Stimulated activated CD8-positive, alpha-beta memory T cell treated with anti-CD3 and anti-CD28 coated beads, Interleukin-4, amount 100 ng/mL, for 48 hours (primary cell): ENCODE measurements at regions not wholly inside any gene's neighbourhood (a gene's known extent, or its start where the extent isn't known, plus 50 kb on each side); places are given as distances from the start of the nearest gene placed in this dataset.
"Not testable (repeated sequence)": the region's sequence is repeated elsewhere in the genome, so short reads cannot be mapped to it uniquely, and the experiment has no call there.

Source experiments
- DNase-seq: peaks from one replicate; pipeline ENCODE4 v3.0.0-alpha.2; 2020

DNA sequence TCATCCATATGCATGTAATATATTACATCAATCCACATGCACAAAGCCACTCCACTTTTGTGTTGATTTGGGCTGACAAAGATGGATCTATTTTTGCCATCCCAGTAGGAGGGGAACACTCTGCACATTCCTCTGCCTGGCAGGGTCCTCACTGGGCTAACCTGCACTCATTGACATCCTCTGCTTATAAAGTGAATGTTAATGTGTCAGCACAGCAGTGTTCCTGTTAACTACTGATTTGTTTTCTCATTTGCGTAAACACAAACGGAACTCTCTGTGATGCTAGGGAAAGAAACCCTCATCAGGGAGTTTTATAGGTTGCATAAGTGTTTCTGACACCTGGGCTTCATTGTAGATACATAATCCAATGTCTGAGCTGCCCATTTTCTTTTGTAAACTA is 826.0 kb downstream of the RAB28 start:
- no peak for DNase-seq

DNA sequence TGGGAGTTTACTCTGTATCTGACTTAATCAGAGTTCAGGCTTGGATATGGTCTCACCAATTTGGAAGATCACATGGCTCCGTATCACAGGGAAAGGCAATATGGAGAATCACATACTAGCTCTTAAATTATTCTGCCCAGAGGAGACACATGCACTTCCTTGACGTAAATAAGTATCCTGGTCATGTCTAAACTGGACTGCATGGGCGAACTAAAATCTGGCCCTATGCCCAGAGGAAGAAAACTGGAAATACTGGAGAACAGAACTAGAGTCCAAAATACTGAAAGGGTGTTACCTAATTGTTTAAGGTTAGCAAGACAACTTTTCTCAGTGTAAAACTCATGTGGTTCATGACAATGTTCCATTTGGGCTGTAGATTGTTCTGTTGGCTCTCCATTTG is 832.3 kb downstream of the RAB28 start:
- no peak for DNase-seq

DNA sequence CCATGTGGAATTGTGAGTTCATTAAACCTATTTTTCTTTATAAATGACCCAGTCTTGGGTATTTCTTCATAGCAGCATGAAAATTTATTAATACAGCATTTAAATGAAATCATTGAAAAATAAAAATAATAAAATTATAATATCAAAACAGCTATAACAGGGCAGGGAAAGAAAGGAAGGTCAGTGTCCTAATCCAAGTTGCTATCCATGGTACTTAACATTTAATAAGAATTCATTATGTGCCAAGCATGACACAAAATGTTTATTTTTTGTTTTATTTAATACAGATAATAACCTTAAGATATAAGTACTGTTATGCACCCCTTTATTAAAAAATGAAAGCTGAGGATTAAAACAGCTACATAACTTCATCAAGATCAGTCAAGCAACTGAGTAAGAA is 838.4 kb downstream of the RAB28 start:
- no peak for DNase-seq

DNA sequence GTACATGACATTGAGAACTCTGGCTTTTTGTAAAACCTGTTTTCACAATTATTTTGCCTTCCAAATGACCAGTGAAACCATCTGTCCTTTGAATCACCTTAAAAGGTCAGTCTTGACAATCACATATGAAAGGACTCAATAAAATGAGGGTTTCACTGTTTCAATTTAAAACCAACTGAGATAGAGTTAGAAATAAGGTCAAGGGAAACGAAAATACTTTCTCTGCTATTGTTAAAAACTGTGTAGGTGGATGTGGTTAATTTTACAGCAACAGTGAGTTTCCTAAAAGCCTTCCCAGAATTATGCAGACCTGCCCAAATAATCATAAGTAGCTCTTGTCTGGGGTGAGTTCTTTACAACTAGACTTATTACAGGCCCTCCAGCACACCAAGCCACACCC is 839.9 kb downstream of the RAB28 start:
- DNase-seq, result no peak

DNA sequence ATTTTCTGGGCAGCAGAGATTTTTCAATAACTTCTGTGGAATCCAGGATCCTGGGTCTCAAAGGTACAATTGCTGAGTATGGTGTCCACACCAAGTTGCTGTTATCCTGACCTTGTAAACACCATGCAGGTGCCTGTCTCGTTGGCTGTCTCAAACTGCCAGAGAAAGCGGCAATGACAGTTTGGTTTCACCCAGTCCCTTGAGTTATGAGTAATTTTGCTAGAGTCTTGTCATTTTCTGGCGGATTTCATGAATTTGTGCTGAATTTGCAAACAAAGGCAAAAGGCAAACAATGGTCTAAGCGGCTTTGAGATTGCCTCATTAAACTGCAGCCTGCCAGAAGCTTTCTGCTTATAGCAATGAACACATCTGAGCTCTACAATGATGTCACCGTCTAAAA is 847.9 kb downstream of the RAB28 start:
- DNase-seq, result no peak

DNA sequence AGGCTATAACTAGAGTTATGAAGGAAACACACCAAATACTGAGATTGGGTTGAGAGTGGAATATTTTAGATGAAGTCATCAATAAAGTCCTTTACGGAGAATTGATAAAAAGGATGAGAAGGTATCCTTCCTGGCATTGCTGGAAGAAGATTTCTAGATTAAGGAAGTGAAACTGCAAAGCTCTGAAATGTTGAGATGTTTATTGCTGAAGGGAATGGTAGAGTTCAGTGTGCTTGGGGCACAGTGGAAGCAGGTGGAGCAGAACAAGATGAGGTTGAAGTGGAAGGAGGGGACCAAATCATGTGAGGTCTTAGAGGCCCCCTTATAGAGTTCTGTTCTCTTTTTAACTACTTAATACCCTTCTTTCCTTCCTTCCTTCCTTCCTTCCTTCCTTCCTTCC is 848.5 kb downstream of the RAB28 start:
- no peak for DNase-seq

DNA sequence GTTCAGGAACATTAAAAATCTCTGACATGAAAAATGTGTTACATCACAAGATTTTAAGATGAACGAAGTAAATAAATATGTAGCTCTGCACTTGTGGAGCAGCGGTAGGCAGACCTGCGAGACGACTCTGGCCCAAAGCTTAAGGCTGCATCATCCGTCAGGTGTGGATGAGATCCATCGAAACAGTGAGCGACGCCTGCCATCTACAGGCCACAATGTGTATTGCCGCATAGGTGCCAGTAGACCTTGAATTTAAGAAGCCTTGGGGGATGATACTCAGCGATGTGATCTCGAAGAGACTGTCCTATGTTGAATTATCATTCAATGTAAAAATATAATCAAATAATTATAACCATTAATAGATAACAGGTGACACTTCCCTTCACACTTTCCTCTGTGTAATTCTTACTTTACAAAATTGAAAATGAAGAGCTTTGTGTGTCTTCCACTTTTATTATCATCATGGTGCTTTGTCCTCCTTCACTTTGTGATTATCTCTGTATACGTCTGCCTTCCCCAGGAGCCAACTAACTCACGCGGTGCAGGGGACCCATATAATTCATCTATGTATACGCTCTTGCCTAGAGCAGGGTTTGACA is 851.0 kb downstream of the RAB28 start:
- peak; percentile 87 for DNase-seq

DNA sequence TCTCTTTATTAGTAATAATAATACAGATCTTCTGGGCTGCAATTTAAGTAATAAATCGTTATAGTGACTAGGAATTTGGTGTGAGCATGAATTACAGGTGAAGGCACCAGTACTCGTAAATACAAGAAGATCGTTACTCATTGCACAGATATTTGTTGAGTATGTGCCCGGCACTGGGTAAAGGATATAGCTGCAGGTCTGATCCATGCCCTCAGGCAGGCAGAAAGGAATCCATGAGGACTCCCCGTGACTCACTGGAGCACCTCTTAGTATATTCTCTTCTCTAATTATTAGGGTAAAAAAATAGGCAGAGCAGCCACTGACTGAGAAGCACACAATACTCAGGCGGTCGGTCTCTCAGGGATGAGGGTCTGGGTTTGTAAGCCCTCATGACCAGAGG is 868.3 kb downstream of the RAB28 start:
- DNase-seq, result no peak

DNA sequence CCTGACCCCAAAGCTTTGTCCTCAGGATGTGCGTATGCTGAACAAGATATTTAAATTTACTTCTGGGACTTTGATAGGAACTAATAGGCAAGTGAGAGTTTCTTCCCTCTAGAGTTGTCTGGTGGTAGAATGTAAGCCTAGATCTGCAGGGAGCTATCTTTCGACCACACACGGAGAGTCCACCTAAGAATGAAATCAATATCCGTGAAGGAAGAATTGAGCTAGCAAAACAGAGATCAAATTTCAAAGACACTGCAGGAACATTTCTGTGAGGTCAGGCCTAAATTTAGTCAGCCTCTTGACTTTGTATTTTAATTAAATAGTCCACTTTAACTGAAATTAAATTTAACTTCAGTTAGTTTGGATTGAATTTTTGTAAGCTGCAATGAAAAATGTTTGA is 871.3 kb downstream of the RAB28 start:
- no peak for DNase-seq

DNA sequence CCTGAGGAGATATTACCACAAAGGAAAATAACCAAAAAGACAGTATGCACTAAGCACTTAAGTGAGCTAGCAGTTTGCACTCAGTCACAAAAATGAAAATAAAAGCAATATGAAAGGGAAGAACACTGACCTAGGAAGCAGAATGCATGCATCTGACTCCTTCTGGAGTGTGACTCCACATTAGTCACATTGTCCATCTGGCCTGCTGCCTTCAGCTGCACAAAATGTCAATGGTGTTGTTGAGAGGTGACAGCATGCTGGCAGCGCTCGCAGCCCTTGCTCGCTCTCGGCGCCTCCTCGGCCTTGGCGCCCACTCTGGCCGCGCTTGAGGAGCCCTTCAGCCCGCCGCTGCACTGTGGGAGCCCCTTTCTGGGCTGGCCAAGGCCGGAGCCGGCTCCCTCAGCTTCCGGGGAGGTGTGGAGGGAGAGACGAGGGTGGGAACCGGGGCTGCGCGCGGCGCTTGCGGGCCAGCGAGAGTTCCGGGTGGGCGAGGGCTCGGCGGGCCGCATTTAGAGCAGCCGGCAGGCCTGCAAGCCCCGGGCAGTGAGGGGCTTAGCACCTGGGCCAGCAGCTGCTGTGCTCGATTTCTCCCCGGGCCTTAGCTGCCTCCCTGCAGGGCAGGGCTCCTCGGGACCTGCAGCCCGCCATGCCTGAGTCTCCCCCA is 874.8 kb downstream of the RAB28 start:
- DNase-seq, result not testable (repeated sequence)

DNA sequence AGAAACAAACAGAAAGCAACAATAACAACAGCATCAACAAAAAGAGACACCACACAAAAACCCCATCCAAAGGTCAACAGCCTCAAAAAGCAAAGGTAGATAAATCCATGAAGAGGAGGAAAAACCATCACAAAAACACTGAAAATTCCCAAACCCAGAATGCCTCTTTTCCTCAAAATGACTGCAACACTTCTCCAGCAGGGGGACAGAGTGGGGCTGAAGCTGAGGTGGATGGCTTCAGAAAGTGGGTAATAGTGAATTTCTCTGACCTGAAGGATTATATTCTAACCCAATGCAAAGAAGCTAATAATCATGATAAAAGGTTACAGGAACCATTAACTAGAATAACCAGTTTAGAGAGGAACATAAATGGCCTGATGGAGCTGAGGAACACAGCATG is 888.2 kb downstream of the RAB28 start:
- DNase-seq, result no peak

DNA sequence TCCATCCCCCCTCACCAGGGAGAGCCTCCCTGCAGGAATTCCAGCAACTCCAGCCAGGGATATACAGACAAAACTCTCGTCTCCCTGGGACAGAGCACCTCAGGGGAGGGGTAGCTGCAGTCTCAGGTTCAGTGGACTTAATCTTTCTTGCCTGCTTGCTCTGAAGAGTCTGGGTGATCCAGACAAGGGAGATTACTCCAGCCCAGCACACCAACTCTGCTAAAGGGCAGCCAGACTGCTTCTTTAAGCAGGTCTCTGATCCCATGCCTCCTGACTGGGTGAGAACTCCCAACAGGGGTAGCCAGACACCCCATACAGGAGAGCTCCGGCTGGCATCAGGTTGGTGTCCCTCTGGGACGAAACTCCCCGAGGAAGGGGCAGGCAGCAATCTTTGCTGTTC is 888.7 kb downstream of the RAB28 start:
- DNase-seq, result no peak

DNA sequence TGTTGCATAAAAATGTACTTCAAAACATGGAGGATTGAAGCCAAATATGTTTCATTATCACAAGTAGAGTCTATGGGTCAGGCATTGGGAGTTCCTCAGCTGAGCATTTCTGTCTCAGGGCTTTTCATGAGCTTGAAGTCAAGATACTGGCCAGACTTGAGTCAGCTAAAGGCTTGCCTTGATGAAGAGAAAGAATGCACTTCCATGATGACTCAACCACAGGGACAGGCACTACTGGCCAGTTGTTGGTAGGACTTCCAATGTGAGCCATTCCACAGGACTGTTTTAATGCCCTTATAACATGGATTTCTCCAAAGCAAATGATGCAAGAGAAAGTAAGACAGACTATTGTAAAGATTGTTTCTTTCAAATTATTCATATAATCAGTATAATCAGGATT is 895.6 kb downstream of the RAB28 start:
- DNase-seq, result no peak

DNA sequence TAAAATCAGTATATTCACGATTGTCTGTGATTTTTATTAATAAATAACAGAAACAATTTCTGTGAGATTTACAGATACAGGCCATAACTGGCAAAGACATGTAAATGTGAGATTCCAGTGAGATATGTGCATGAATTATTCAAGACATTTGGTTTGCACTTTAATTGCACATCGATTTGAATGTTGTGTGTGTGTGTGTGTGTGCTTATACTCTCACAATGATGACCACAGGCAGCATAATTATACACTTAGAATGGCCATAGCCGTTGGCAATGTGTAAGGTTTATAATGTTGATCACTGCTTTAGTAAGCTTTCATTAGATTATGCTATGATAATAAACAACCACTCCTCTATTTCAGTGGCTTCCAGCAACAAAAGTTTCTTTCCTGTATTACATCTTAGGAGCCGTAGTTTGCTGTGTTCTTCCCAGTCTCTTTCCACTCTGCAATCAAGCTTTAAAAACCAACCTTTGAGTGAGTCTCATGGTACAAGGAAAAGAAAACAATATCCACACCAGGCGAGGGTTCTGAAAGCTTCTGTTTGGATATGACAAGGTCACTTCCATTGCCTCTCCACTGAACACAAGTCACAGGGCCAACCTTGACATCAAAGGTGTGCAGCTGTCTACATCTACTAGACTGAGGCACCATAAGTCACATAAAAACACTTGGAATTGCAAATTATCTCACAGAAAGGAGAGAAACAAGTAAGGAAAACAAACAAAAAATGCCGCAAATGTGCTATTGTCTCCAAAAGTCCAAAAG is 897.7 kb downstream of the RAB28 start:
- DNase-seq, result no peak

DNA sequence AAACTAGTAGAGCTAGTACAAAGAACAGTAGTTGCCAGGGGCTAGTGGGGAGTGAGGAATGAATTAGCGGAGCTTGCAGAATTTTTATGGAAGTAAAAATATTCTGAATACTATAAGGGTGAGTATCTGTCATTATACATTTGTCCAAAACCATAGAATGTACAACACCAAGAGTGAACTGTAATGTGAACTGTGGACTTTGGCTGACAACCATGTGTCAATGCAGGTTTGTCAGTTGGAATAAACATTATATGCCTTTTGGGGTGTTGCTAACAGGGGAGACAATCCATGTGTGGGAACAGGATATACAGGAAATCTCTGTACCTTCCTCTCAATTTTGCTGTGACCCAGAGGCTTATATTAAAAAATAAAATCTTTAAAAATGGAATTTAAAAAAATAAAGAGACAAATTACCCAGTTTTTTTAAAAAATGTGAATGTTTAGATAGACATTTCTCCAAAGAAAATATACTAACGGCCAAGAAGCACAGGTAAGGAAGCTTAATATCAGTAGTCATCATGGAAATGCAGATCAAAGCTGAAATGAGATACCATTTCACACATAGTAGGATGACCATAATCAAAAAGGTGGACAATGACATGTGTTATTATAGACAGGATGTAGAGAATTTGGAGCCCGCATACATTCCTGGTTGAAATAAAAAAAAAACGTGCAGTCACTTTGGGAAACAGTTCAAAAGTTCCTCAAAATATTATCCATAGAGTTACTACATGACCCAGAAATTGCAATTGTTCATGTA is 899.8 kb downstream of the RAB28 start:
- no peak for DNase-seq

DNA sequence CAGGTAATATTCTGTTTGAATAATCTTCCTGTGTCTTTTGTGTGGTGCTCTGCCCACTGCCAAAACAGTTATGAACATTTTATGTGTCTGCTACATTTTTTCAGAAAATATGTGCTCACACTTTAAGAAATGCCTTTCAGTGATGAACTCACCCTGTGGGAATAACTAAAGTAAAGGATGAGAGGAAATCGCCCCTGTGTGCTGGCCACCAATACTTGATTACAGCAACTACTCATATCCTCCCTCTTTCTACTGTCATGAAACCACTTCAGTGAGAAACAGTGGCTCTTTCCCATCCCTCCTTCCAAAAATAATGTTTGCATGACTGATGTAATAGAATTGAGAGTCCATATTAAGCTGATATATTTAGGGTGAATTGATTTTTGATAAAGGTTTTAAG is 900.9 kb downstream of the RAB28 start:
- DNase-seq, result no peak

DNA sequence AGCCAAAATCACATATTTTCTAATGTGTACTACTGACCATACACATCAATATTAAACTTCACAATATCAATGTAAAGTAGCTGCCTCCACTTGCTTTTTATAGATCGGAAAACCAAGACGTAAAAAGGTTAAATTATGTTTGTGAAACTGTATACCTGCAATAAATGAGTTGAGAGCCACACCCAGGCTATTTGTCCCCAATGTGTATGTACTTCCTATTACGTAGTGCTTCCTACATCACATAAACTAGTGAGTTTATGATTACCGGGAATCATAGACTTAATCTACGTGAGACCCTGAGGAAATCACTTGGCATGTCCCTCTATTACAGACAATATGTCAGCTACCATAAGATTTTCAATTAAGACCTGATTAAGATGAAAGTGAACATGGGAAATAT is 903.4 kb downstream of the RAB28 start:
- DNase-seq, result no peak

DNA sequence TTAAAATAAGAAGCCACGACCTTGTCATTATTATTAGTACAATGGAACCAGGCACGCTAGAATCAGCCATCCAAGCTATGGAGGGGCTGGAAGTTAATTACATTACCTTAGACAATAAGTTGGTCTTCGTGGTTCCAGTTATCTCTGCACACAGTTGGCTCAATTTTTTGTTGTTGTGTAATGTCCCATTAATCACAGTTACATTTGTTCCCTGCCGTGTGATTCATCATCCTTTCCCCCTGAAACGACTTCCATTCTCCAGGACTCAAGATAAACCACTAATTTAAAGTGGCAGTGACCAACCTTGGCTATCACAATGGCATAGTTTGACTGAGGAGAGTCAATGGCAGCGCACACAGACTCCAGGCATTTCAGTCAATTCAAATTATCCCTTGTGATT is 905.0 kb downstream of the RAB28 start:
- no peak for DNase-seq

DNA sequence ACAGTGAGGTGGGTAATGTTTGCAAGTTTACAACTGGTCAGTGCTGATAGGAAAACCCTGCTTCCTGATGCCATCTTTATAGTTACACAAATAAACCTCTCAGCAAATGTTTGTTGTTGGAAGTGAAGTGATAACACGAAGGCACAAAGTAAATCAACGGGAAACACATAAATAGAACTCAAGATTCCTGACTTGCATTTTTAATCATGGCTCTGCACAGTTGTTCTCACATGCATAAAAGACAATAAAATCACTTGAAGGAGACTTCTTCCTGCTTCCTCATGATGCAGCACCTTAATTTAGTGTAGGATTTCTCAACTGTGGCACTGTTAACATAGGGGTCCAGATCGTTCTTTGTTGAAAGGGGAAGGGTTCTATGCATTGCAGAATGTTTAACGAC is 907.7 kb downstream of the RAB28 start:
- no peak for DNase-seq

DNA sequence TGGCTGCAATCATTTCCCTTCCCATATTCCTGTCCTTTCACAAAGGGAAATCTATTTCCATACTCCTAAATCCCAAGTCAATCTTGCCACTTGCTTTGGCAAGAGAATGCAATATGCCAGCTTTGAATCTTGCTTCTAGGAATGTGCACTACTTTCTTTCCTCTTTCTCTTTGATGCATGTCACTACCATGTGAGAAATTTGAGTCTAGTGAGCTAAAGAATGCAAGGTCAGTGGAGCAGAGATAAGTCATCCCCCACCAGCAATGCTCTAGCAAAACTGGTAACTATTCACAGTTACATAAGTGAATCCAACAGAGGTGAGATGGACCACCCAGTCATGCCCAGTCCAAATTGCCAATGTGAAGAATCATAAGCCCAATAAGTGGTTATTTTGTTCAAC is 910.4 kb downstream of the RAB28 start:
- DNase-seq, result no peak

DNA sequence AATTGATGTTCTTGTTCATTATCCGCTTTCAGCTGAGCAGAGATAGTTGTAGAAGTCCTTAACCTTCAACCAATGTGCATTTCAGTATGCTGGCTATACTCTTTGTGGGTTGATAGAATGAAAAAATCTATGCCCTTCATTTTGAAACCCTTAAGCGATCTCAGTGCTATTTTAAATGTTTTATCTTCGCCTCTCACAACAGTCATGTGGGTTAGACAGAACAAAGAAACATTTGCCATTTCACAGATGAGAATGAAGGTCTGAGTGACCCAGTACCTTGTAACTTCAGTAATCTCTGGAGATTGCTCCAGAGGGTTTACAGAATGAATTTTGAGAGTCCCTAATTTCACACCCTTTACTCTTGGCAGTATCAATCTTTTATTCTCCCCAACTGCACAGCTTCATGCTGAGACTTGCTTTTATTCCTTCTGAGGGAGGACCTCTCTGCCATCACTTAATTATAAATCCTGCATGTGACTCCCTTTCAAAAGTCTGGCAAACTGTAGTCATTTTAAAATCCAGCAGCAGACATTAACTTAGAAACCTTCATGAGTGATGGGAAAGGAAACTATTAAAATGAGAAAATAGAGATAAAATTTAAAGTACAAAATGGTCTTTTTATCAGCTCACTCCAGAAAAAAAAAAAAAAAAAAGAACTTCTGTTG is 921.5 kb downstream of the RAB28 start:
- no peak for DNase-seq

DNA sequence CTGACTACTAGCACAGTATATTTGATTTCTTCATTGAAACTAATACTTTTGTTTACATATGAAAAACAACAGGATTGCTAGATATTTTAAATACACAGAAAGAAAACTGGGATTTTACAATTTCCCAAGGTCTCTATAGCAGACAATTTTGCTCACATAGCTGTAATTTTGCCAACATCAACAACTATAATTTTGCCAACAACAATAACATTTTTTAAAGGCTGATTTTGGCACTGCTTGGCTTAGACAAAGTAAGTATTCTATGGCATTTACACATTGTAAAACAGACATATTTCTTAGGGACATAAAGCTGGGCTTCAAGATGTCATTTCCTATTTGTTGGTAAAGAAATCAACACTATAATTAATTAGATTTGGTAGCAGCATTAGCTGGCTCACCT is 922.1 kb downstream of the RAB28 start:
- DNase-seq, result no peak

DNA sequence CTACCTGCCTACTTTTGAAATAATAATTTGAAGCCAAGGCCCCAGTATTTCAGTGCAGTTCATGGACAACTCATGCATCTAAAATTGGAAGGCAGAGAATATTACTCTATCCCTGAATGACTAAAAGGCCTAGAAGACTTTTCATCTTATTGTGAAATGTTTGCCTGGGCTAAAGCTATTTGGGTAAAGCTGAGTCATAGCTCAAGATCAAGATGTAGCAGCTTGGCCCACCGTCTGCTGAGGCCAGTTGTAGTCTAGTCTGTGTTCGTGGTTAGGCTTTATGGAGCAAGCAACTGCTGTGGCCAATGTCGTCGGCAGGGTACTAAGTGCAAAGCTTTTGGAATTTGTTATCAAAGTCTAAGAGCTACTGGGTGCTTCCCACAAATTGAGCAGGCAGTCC is 929.1 kb downstream of the RAB28 start:
- no peak for DNase-seq
